GM12892 (cell line): ENCODE measurements at regions not wholly inside any gene's neighbourhood (a gene's known extent, or its start where the extent isn't known, plus 50 kb on each side); places are given as distances from the start of the nearest gene placed in this dataset.

Source experiments
- POLR2A ChIP-seq: IDR thresholded peaks from 2 replicates; pipeline ENCODE4 v1.6.1; 2011; ENCODE audit warnings: low read depth, low read length, control low read depth
- POLR2AphosphoS5 ChIP-seq: IDR thresholded peaks from 2 replicates; pipeline ENCODE4 v1.6.1; 2011; ENCODE audit warnings: low read depth, low read length, control low read depth
- TAF1 ChIP-seq: IDR thresholded peaks from 2 replicates; pipeline ENCODE4 v1.6.1; 2011; ENCODE audit warnings: low read depth, mild to moderate bottlenecking, control low read depth, low read length, borderline replicate concordance

- TF ChIP-seq TAF1: no peak
- no peak for TF ChIP-seq POLR2A
- no peak for TF ChIP-seq POLR2AphosphoS5
These were observed 477.9 kb downstream of the TCERG1L start for GRCh38 chr10:130833596-130833995.
